WI38 (cell line): ENCODE measurements at regions not wholly inside any gene's neighbourhood (a gene's known extent, or its start where the extent isn't known, plus 50 kb on each side); places are given as distances from the start of the nearest gene placed in this dataset.

Source experiments
- H3K4me3 ChIP-seq: 2 replicates; pipeline ENCODE4 v1.5.1; 2011; ENCODE audit warnings: low read depth, mild to moderate bottlenecking, control low read depth, low read length
- CTCF ChIP-seq: IDR thresholded peaks from 2 replicates; pipeline ENCODE4 v1.5.1; 2012; ENCODE audit warnings: low read depth, mild to moderate bottlenecking, control low read depth, low read length

- no peak for TF ChIP-seq CTCF
- H3K4me3 ChIP-seq, result no peak overlapping the region
Measured at GRCh38 chr12:125888921-125889320, 823.7 kb downstream of the AACS start.

GRCh38 chr12:125889742-125890141, 824.5 kb downstream of the AACS start:
- no peak overlapping the region for H3K4me3 ChIP-seq
- no peak for TF ChIP-seq CTCF

- no peak overlapping the region for H3K4me3 ChIP-seq
- no peak for TF ChIP-seq CTCF
Measured at GRCh38 chr12:125890366-125890905, 825.2 kb downstream of the AACS start.

- no peak overlapping the region for H3K4me3 ChIP-seq
- no peak for TF ChIP-seq CTCF
Measured at GRCh38 chr12:125890971-125891370, 825.7 kb downstream of the AACS start.

GRCh38 chr12:125892276-125892675, 827.0 kb downstream of the AACS start:
- H3K4me3 ChIP-seq, result no peak overlapping the region
- no peak for TF ChIP-seq CTCF

GRCh38 chr12:125902991-125903390, 837.8 kb downstream of the AACS start:
- TF ChIP-seq CTCF, result no peak
- H3K4me3 ChIP-seq, result no peak overlapping the region

- H3K4me3 ChIP-seq, result no peak overlapping the region
- TF ChIP-seq CTCF, result no peak
Measured at GRCh38 chr12:125907351-125907750, 842.1 kb downstream of the AACS start.
